Panc1 (cell line): ENCODE measurements at regions not wholly inside any gene's neighbourhood (a gene's known extent, or its start where the extent isn't known, plus 50 kb on each side); places are given as distances from the start of the nearest gene placed in this dataset.

Experiments
- CTCF ChIP-seq: fragments of 450-650 bp; IDR thresholded peaks from 2 replicates; pipeline ENCODE4 v1.5.1; 2017; ENCODE audit warnings: mild to moderate bottlenecking
- POLR2AphosphoS5 ChIP-seq: IDR thresholded peaks from 2 replicates; pipeline ENCODE4 v1.6.1; 2012; ENCODE audit warnings: mild to moderate bottlenecking, low read depth, low read length, moderate library complexity
- REST ChIP-seq, 2 experiments: IDR thresholded peaks; 2 replicates each; pipeline ENCODE4 v1.6.1; 2011 to 2012; ENCODE audit warnings: low read depth in 2 of 2, control low read depth in 1 of 2, low read length in 1 of 2, mild to moderate bottlenecking in 1 of 2, moderate library complexity in 1 of 2; ENCODE audit not compliant: insufficient read depth in 1 of 2
- SIN3A ChIP-seq: IDR thresholded peaks from 2 replicates; pipeline ENCODE4 v1.6.1; 2012; ENCODE audit warnings: low read depth, mild to moderate bottlenecking, low read length, moderate library complexity, borderline replicate concordance; ENCODE audit not compliant: insufficient read depth
- TCF7L2 ChIP-seq: IDR thresholded peaks from 2 replicates; pipeline ENCODE4 v1.6.1; 2011; ENCODE audit warnings: mild to moderate bottlenecking, low read depth, low read length, inconsistent platforms

GRCh38 chr10:117823980-117824379 lies 222.8 kb downstream of the RAB11FIP2 start:
- TF ChIP-seq CTCF (no peak), TCF7L2 (no peak), POLR2AphosphoS5 (no peak), REST (IDR thresholded peaks at IDR 0.05; ENCODE audit: insufficient read depth in 1 of 2, low read depth in 2 of 2, low read length in 1 of 2) (no peak), SIN3A (no peak)
